ENCODE measurements at regions not wholly inside any gene's neighbourhood (a gene's known extent, or its start where the extent isn't known, plus 50 kb on each side); places are given as distances from the start of the nearest gene placed in this dataset.
"Not testable (repeated sequence)": the region's sequence is repeated elsewhere in the genome, so short reads cannot be mapped to it uniquely, and the experiment has no call there.

DNA sequence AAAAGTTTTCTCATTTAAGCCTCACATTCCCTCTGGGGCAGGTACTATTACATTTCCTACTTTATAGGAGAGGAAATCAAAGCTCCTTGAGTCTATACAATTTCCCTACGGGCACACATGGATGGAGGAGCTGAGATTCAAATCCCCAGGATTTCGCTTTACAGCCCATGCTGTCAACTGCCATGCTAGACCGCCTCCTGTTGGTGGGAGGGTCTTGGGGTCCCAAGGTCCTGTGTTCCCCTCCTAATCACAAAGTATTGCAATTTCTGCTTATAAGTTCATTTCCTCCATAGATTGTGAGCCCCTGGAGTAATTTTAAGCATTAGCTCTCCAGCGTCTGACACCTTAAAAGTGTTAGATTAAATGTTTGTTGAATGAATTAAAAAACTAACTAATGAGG is 95.9 kb upstream of the SMARCA2 start:
- no peak for DNase-seq (ENCODE audit: low spot score)

DNA sequence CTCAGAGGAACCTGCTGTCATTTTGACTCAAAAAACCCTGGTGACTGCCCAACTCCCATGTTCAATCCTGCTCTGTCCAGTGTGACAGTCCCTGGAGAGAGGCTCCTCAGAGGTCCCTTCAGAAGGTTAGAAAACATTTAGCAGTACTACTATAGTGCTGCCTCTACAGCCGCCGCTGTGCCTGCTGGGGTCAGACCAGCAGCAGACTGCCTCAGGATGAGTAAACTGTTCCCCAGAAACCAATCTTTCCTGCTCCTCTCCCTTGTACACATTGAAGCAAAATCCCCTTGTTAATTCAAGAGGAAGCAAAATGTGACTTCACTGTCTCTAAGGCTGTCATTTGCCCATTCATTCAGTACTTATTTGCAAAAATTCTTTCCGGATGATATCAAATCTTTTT is 94.8 kb upstream of the SMARCA2 start:
- DNase-seq (ENCODE audit: low spot score) = no peak

- no peak for DNase-seq (ENCODE audit: low spot score)
Observed at GRCh38 chr9:1922026-1922425, 93.1 kb upstream of the SMARCA2 start.

DNA sequence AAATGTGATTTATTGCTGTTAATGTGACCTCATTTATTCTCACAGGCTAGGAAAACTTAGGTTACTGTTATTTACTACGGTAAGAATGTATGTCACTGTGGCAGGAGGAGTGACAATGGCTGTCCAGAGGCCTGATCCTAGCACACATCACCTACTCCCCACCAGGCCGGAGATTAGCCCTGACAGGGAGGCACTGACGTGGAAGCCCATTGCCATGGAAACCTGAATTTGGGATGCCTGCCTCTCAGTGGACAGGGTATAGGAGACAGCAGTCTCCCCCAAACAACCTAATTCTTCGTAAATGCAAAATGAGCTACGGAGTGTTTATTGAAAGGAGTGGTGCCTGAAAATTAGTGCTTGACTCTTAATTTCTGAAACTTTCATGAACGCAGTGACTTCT is 87.6 kb upstream of the SMARCA2 start:
- DNase-seq (ENCODE audit: low spot score) = no peak

DNA sequence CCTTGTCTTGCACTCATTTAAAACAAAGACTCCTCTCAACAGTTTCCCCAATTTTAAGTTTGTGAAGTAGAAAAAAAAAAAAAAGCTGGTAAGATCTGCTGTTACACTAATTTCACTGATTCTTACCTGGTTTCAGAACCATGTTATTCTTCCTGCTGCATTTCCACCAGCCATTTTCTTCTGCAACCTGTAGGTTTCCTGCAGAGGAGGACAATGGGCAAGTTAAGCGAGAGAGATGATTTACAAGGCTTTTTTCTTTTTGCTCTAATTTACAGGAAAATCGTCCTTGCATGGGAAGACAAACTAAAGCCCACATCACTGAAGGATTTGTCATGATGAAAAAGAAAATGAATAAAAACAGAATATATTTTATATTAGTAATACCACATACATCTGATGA is 86.0 kb upstream of the SMARCA2 start:
- no peak for DNase-seq (ENCODE audit: low spot score)

DNA sequence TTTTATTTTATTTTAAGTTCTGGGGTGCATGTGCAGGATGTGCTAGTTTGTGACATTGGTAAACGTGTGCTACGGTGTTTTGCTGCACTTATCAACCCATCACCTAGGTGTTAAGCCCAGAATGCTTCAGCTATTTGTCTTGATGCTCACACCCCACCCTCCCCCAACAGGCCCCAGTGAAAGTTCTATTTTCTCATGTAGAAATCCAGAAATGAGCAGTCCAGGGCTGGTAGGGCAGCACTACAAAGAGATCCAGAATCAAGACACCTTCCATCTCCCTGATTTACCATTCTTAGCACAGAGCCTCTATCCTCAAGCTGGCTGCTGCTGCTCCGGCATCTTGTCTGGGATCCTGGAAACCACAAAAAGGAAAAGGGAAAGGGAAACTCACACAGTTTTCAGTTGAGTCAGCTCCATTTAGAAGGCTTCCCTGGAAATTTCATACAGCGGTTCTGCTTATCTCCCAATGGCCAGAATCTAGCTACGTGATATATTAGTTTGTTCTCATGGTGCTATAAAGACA is 85.4 kb upstream of the SMARCA2 start:
- no peak for DNase-seq (ENCODE audit: low spot score)

- DNase-seq (ENCODE audit: low spot score) = not testable (repeated sequence)
Observed at GRCh38 chr9:1930245-1930736, 84.9 kb upstream of the SMARCA2 start.

- DNase-seq (ENCODE audit: low spot score) = no peak
Observed at GRCh38 chr9:1938135-1938534, 77.0 kb upstream of the SMARCA2 start.

DNA sequence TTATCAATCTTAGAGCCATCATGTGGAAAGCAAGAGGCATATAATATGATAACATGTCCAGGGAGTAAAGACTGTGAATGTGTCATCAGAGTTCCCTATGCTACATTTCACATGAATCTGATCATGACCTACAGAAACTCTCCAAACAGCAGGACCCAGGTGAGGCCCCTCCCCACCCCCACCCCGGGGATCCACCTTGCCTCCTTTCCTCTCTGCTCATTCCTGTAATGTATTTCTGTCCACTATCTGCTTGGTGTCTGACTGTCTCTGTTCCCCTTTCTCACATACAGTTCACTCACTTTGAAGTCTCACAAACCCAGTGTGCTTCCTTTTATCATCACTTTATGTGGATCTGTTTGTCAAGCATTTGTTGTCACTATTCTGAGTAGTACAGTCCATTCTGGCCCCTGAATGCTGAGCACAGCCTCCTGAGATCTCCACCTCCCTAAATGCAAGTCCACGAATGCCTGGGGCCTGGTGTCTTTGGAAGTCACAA is 76.4 kb upstream of the SMARCA2 start:
- no peak for DNase-seq (ENCODE audit: low spot score)

DNA sequence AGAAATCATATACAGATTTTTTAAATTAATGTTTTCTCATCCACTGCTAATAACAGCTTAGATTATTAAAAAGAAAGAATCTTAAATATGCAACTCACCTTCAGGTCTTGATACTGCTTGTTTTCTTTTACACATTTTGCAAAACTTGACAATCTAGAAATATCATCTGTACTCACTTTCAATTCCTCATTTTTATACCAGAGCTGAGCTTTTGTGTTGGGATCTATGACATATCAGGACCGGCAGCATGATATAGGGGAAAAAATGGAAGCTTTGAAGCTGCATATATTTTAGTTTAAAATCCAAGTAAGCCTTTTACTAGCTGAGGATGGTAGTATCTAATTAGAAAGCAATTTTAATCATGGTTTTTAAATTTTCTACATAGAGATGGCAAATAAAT is 75.7 kb upstream of the SMARCA2 start:
- no peak for DNase-seq (ENCODE audit: low spot score)

GRCh38 chr9:1939926-1940368 is 75.2 kb upstream of the SMARCA2 start:
- DNase-seq (ENCODE audit: low spot score) = no peak

DNA sequence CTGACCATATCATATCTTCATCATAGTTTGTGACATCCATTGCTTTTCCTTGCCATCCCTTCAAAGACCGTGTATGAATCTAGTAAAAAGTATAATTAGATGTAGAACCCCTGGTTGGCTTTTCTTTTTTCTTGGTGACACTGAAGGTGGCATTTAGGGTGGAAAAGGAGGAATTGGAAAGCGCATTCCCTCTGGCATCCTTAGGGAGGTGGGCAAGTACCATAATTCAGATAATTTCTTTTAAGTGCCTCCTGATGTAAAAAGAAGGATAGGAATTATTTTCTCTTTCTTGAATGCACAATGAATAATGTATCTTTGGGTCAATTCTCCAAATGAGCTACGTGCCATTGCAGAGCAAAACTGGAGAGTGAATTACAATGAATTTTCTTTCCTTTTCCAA is 73.2 kb upstream of the SMARCA2 start:
- DNase-seq (ENCODE audit: low spot score) = no peak

GRCh38 chr9:1946526-1947283 is 68.4 kb upstream of the SMARCA2 start:
- no peak for DNase-seq (ENCODE audit: low spot score)

DNA sequence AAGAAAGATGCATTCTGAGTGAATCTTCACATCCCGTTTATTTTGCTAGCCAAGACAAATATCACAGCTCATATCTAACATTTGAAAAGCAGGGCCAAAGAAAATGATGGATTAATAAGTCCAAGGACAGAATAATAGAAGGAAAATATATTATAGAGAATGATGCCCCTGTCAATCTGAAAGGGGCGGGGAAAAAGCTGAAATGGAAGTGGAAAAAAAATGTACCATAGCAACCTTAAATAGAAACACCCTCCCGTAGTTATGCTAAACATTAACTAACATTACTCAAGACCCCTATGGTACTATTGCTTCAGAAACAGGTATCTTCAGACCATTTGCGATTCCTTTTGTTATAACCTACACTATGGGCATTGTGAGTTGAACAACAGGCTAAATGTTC is 67.7 kb upstream of the SMARCA2 start:
- DNase-seq (ENCODE audit: low spot score) = no peak

DNA sequence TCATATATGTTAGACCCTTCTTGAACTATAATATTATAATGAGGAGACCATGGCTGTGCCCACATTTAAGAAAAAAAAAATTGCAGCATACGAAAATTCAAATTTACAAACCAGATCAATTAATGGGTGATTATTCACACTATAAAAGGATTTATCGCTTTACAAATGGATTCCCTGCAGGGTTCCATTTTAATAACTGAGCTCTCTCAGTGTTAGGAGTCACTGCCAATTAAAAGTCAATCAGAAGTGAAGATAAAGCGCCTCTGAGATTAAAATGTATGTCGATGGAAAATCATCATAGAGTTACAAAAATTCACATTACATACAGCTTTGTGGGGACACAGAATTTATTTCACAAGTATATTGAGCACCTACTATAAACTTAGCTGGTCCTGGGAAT is 66.6 kb upstream of the SMARCA2 start:
- DNase-seq (ENCODE audit: low spot score) = no peak

DNA sequence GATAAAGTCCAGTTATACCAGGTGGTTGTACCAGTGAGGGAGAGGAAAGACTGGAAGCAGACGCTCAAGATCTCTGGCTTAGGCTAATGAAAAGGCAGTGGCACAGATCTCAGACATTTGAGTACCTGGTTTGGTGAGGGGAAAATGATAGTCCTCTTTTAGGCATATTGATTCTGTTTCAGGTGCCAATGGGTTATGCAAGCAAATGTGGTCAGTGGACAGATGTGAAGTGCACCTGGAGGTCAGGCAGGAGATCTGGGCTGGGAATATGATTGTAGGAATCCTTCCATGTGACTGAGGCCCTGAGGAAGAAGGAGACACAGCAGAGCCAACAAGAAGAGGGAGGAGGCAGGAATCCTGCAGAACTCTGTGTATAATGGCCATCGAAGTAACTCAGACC is 63.7 kb upstream of the SMARCA2 start:
- DNase-seq (ENCODE audit: low spot score) = no peak

DNA sequence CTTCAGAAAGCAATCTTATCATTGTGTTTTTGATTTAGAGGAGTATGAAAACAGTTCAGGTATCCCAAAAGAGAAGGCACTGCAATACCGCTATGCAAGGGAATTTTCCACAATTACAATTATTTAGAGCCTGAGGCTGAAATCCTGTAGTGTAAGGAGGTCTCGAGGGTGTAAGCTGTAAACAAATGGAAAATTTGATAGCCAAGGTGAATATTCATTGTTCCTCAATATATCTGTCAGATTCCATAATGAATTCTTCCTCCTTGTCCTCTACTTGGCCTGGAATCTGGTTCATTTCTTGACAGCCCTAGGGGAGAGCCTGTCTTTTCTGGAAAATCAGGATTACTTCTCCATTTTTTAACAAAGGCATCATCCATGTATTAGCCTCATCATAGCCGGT is 63.1 kb upstream of the SMARCA2 start:
- no peak for DNase-seq (ENCODE audit: low spot score)

DNA sequence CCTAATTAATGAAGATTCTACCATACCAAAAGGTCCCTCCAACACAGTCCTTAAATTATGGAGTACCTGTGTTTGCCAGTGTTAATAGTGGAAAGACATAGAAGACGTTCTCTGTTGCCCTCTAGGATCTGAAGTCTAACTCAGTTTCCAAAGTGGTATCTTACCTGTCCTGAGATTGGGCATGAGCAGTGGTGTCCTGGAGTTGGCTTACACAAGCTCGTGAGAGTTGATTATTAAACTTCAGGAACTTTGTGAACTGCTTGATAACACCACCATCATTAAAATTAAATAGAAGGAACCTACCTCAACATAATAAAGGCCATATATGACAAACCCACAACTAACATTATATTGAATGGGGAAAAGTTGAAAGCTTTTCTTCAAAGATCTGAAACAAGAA is 60.9 kb upstream of the SMARCA2 start:
- no peak for DNase-seq (ENCODE audit: low spot score)

GRCh38 chr9:1956958-1957357 is 58.2 kb upstream of the SMARCA2 start:
- DNase-seq (ENCODE audit: low spot score) = no peak

GRCh38 chr9:1957856-1958255 is 57.3 kb upstream of the SMARCA2 start:
- no peak for DNase-seq (ENCODE audit: low spot score)

GRCh38 chr9:1959371-1959770 is 55.8 kb upstream of the SMARCA2 start:
- no peak for DNase-seq (ENCODE audit: low spot score)

GRCh38 chr9:1960342-1961042 is 54.7 kb upstream of the SMARCA2 start:
- DNase-seq (ENCODE audit: low spot score) = no peak

DNA sequence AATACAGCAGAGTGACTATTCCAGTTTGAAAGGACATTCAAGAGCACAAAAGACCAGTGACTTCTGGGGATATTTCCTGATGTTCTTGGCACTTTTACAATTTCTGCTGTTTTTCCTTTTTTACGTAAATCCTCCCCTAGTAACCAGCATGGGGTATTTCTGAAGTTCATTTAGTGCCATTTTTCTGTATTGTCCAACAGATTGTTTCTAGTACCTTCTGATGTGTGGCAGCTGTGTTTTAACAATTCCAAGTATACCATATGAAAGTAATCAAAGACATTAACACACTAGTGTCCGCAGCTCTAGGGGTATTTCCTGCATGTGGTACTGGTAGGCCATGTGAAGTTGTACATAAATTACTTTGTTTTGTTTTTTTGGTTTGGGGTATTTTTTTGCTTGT is 53.0 kb upstream of the SMARCA2 start:
- DNase-seq (ENCODE audit: low spot score) = no peak

All from putamen (tissue), 1 donor.